NCI-H1092 (cell line): ENCODE measurements at regions not wholly inside any gene's neighbourhood (a gene's known extent, or its start where the extent isn't known, plus 50 kb on each side); places are given as distances from the start of the nearest gene placed in this dataset.
"Not testable (repeated sequence)": the region's sequence is repeated elsewhere in the genome, so short reads cannot be mapped to it uniquely, and the experiment has no call there.

Experiments
- DNase-seq: peaks from one replicate; lab custom pipeline; 2025; lab: John Stamatoyannopoulos, UW

DNA sequence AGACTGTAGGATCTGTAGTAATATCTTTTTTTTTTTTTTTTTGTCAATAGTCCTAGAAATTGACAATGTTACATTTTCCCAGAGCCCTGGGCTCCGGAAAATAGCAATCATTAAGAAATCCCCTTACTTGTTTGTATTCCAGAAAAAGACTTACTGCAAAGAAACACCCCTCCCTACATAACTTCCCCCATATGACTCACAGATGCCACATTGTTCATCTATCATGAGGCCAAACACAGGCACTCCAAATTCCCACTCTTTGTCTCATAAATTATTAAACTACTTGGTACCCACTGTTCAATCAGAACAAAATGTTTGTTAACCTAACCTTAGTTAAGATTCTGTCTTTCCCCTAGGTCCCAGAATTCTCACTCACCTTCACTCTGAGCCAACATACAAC is 53.5 kb downstream of the TEX51 start:
- no peak for DNase-seq

- no peak for DNase-seq
These were observed 54.8 kb downstream of the TEX51 start for GRCh38 chr2:126953483-126953882.

- no peak for DNase-seq
These were observed 56.1 kb downstream of the TEX51 start for GRCh38 chr2:126954831-126955230.

DNA sequence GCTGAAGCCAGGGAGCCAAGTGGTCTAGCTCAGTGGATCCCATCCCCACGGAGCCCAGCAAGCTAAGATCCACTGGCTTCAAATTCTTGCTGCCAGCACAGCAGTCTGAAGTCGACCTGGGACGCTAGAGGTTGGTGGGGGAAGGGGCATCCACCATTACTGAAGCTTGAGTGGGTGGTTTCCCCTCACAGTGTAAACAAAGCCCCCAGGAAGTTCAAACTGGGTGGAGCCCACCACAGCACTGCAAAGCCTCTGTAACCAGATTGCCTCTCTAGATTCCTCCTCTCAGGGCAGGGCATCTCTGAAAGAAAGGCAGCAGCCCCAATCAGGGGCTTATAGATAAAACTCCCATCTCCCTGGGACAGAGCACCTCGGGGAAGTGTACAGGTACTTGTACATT is 58.1 kb downstream of the TEX51 start:
- DNase-seq = not testable (repeated sequence)

DNA sequence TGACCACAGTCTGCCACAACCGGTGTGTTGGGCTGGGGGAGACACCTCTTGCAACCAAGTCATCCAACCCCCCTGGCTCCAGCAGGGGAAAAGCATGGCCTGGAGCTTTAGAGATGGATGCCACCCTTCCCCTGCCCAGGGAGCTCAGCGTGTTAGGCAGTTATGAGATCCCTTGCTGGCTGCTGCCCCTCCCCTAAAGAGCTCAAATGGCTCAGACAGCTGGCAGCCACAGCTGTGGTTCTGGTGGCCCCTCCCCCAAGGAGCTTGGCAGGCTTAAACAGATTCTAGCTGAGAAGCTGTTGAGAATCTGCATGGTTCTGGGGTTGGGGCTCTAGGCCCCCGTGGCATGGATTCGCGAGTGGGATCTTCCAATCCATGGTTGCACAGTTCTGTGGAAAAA is 64.7 kb downstream of the TEX51 start:
- DNase-seq = no peak

GRCh38 chr2:126966601-126967000 is 67.9 kb downstream of the TEX51 start:
- no peak for DNase-seq

DNA sequence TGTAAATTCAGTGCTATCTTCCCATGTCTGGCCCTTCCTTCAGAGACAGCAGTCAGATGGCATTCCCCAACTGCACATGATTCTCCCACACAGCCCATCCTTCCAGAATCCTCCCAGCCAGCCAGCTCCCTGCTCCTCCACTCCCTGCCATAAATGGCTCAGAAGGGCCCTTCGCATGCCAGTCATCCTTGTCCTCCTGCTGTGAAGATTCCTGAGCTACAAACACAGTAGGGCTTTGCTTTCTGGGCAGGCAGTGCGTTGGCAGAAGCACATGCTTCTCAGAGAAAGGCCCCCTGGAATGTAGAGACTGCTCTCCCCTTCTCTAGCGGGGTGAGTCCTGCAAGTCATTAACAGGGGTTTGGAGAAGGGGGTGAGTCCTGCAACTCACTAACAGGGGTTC is 71.9 kb downstream of the TEX51 start:
- DNase-seq = no peak

- no peak for DNase-seq
These were observed 72.4 kb downstream of the TEX51 start for GRCh38 chr2:126971162-126971480.

- DNase-seq = peak; percentile 43
These were observed 73.0 kb downstream of the TEX51 start for GRCh38 chr2:126971481-126972278.

GRCh38 chr2:126972279-126972626 is 73.6 kb downstream of the TEX51 start:
- DNase-seq = no peak

GRCh38 chr2:126973745-126974144 is 75.1 kb downstream of the TEX51 start:
- DNase-seq = no peak

DNA sequence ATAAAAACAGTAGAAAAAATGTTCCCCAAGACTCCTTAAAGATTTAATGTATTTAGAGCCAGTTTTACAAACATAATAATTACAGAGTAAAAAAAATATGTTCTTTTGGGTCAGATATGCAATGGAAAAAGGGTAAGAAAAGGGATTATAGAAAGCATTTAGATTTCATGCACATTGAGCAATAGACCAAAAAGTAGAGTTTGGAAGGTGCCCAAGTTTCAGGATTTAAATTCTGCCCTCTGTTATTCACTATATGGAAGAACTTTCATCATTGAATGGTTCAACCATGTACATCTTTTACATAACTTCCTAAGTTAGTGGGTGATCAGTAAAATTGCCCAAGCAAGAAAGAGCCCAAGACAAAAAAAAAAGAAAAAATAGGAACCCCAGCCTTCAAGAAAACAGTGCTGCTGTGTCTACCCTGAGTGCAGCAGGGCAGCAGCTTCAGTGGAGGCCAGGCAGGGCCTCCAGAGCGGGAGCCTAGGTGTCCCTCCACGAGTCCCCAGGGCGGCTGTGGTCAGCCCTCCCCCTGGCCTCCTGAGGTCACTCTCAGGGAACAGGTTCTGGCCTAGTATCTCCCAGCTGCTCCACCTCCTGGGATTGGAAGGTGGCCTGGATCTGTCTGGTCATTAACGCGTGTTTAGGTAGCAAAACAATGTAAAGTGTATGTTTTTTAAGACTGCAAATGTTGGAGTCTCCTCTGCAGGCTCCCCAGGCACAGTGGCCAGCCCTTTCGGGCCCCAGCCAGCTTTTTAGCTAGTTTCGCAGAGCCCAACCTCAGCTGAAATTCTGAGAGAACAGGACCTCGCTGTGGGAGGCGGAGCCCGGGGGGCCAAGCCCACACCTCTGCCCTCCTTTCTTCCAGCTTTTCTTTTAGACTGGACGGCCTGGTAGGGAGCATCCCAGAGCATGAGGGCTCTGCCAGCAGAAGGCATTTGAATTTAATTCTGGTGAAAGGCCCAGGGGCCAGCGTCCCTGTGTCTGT is 77.3 kb downstream of the TEX51 start:
- DNase-seq = no peak

DNA sequence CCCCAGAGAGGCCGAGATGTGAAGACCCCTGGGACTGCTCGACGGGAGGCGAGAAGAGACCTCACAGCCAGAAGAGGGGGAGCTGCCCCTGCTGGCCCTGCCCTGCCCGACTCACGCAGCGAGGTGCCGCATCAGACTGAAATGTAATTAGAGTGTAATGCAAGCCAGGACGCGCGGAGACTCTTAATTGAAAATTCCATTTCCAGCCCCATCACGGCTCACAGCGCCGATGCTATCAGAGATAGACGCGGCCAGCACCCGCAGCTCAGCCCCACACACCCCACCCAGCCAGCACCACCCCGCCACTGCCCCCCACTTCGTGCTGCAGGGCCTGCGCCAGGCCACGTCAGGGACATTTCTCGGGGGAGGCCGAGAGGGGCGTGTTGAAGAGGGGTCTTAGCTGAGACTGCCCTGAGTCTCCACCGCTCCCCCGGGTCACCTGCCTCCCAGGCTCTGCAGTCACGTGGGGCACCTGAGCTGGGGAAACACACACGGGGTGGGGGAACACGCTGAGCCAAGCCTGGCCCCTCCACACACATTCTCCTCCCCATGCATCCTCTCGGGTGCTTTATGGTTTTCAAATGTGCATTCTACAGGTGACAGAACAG is 78.1 kb downstream of the TEX51 start:
- no peak for DNase-seq

DNA sequence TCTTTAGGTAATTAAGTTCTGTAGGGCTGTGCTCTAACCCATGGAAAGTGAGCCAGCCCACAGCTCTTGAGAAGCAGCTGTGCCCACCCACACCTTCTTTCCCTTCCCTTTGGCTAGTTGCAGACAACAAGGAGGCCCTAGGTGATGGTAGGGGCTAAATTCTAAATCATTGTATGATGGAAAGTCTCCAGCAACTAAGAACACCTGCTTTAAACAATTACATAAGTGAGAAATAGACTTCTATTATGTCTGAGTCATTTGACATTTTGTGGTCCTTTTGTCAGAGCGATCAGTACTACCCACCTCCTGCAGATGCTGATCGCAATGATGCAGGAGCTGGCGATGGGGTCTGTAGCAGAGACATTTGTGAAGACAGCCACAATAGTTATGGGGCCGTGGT is 79.6 kb downstream of the TEX51 start:
- no peak for DNase-seq

GRCh38 chr2:126979039-126980003 is 80.6 kb downstream of the TEX51 start:
- no peak for DNase-seq

- DNase-seq = no peak
These were observed 82.8 kb downstream of the TEX51 start for GRCh38 chr2:126981476-126981875.

GRCh38 chr2:126982935-126983334 is 84.2 kb downstream of the TEX51 start:
- no peak for DNase-seq

DNA sequence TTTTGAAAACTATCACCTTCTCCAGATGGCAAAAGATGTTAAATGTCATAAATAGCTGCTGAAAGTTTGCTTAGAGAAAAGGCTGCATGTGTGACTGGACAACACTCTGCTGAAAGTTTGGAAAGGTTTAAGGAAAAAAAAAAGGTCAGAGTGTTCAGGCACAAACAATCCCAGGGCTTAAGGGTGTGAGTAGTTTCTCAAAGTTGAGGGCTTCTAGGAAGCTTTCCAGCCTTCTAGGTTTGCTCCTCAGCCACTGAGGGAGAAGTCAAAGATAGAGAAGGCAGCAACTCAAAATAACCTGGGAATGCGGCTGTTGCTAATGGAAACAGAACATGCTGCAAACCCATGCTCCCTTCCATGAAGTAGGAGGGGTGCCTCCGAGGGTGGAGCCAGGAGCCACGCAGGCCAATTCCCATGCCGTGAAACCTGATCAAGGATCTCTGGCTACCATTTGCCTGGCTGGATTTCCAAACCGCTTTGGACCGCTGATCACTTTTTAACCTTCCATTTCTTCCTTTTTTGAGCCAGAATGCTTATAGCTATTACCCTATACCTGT is 88.0 kb downstream of the TEX51 start:
- no peak for DNase-seq

DNA sequence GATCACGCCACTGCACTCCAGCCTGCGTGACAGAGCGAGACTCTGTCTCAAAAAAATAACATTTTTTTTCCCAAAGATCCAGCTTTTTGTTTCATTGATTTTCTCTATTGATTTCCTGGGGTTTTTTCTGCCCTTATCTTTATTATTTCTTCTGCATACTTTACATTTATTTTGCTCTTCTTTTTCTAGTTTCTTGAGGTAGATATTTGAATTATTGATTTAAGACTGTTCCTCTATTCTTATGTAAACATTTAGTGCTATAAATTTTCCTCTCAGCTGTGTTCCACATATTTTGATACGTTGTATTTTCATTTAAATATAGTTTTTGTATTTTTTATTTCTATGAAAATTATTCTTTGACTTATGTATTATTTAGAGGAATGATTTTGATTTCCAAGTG is 89.8 kb downstream of the TEX51 start:
- no peak for DNase-seq

DNA sequence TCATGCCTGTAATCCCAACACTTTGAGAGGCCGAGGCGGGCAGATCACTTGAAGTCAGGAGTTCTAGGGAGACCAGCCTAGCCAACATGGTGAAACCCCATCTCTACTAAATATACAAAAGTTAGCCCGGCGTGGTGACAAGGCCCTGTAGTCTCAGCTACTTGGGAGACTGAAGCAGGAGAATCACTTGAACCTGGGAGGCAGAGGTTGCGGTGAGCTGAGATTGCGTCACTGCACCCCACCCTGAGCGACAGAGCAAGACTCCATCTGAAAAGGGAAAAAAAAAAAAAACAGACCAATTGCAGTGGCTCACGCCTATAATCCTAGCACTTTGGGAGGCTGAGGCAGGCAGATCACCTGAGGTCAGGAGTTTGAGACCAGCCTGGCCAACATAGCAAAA is 90.4 kb downstream of the TEX51 start:
- not testable (repeated sequence) for DNase-seq

GRCh38 chr2:126990200-126990599 is 91.5 kb downstream of the TEX51 start:
- DNase-seq = no peak
